PC-9 (cell line): ENCODE measurements at regions not wholly inside any gene's neighbourhood (a gene's known extent, or its start where the extent isn't known, plus 50 kb on each side); places are given as distances from the start of the nearest gene placed in this dataset.

Experiments
- BruUV-seq: library from RNA; stranded (reverse); fragments of 400-500 nt; replicated peaks from 2 replicates; lab custom pipeline; 2021; lab: Mats Ljungman, UMichigan
- CTCF ChIA-PET: fragments of 300-600 bp; sonication (Branson Sonifier 250); formaldehyde crosslinking; loops from one replicate; lab custom pipeline; 2022; ENCODE audit warnings: antibody characterized with exemption; lab: Charles Lee
- POLR2A ChIA-PET: fragments of 300-600 bp; sonication (Branson Sonifier 250); formaldehyde crosslinking; loops from one replicate; lab custom pipeline; 2022; ENCODE audit warnings: antibody characterized with exemption; ENCODE audit not compliant: unreplicated experiment; lab: Charles Lee
- DNase-seq, 2 experiments: peaks; one replicate each; pipeline versions ENCODE4 v3.0.0 to v3.0.0-alpha.2; 2015 to 2022; ENCODE audit warnings: mixed read lengths in 1 of 2
- H2AFZ ChIP-seq: fragments of 200-600 bp; sonication (generic); 2 replicates; pipeline ENCODE4 v1.8.1; 2017; ENCODE audit warnings: antibody characterized with exemption
- H3F3A ChIP-seq: fragments of 200-600 bp; sonication (generic); 2 replicates; pipeline ENCODE4 v1.8.1; 2017; ENCODE audit warnings: antibody characterized with exemption, mild to moderate bottlenecking, low read depth; ENCODE audit not compliant: insufficient read depth
- H3K27ac ChIP-seq: fragments of 200-600 bp; sonication (generic); 2 replicates; pipeline ENCODE4 v1.6.1; 2016; ENCODE audit warnings: mixed run types
- H3K27me3 ChIP-seq: fragments of 200-600 bp; sonication (generic); 2 replicates; pipeline ENCODE4 v1.6.1; 2016; ENCODE audit warnings: low read depth, mixed run types; ENCODE audit not compliant: insufficient read depth
- H3K36me3 ChIP-seq: fragments of 200-600 bp; sonication (generic); 2 replicates; pipeline ENCODE4 v1.6.1; 2016; ENCODE audit warnings: low read depth, mixed run types
- H3K4me1 ChIP-seq: fragments of 200-600 bp; sonication (generic); replicated peaks from 2 replicates; pipeline ENCODE4 v1.6.1; 2016; ENCODE audit warnings: mixed run types; ENCODE audit not compliant: insufficient read depth
- H3K4me2 ChIP-seq: fragments of 200-600 bp; sonication (generic); 2 replicates; pipeline ENCODE4 v1.6.1; 2017; ENCODE audit warnings: mixed run types
- H3K4me3 ChIP-seq: fragments of 200-600 bp; sonication (generic); 2 replicates; pipeline ENCODE4 v1.6.1; 2016; ENCODE audit warnings: mixed run types
- H3K79me2 ChIP-seq: fragments of 200-600 bp; sonication (generic); 2 replicates; pipeline ENCODE4 v1.6.1; 2017; ENCODE audit warnings: low read depth, mixed run types
- H3K9me2 ChIP-seq: fragments of 200-600 bp; sonication (generic); 2 replicates; pipeline ENCODE4 v1.8.1; 2017; ENCODE audit warnings: mild to moderate bottlenecking; ENCODE audit not compliant: insufficient read depth
- H3K9me3 ChIP-seq: fragments of 200-600 bp; sonication (generic); 2 replicates; pipeline ENCODE4 v1.8.1; 2016; ENCODE audit warnings: low read depth; ENCODE audit not compliant: insufficient read depth
- H4K20me1 ChIP-seq: fragments of 200-600 bp; sonication (generic); 2 replicates; pipeline ENCODE4 v1.8.1; 2017; ENCODE audit not compliant: insufficient read depth
- EZH2 ChIP-seq: fragments of 200-600 bp; sonication (generic); IDR thresholded peaks from 2 replicates; pipeline ENCODE4 v1.8.0; 2017; ENCODE audit warnings: antibody characterized with exemption, low read depth
- intact Hi-C: fragments of 100-400 bp; cut with micrococcal nuclease; formaldehyde crosslinking; loops from one replicate; pipeline ENCODE4 v1.10.0; 2022; ENCODE audit not compliant: unreplicated experiment
- TF ChIP-seq, protein P1 (sequence below): fragments of 200-600 bp; sonication (generic); conservative IDR thresholded peaks from 2 replicates; pipeline ENCODE4 v1.6.1; 2017; ENCODE audit warnings: mixed run types, antibody characterized with exemption, mild to moderate bottlenecking, moderate library complexity

DNA sequence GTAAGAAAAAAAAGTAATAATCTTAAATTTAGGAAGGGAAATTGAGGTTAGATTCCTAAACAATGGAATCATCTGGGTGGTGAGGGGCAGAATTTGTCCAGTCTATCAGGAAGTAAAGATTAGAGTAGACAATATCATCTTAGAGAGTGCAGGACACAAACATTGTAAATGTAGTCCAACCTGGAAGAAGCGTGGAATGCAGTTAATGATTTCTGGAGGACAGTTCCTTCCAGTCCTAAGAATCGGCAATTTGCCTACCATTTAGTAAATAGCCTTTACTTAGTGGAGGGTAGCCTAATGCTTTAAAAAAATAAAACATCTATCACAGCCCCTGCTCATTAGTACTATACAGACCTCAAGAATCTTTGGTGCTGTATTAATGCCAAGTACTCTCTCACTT is 147.5 kb upstream of the TTC29 start:
- intact Hi-C loops: loop anchor here (5.0 to 10.0 kb wide), 3 partner anchors 148 to 1481 kb away; partner anchors contain the start of gene TTC29
- POLR2A ChIA-PET: no interaction called here
- Histone ChIP-seq H3K4me2 (no peak overlapping the region), H3K36me3 (no peaks in the 10 kb centered on the region), H3K27me3 (no peaks in the 10 kb centered on the region), H3K79me2 (no peaks in the 10 kb centered on the region), H4K20me1 (no peaks in the 10 kb centered on the region), H3K27ac (no peak overlapping the region), H3K9me2 (no peaks in the 10 kb centered on the region), H3K9me3 (no peaks in the 10 kb centered on the region), H3F3A (no peaks in the 10 kb centered on the region), H3K4me3 (no peak overlapping the region), H2AFZ (no peak overlapping the region), H3K4me1 (no peaks in the 10 kb centered on the region)
- DNase-seq: no peak
- TF ChIP-seq EZH2: no peak
- TF ChIP-seq, protein P1, sequence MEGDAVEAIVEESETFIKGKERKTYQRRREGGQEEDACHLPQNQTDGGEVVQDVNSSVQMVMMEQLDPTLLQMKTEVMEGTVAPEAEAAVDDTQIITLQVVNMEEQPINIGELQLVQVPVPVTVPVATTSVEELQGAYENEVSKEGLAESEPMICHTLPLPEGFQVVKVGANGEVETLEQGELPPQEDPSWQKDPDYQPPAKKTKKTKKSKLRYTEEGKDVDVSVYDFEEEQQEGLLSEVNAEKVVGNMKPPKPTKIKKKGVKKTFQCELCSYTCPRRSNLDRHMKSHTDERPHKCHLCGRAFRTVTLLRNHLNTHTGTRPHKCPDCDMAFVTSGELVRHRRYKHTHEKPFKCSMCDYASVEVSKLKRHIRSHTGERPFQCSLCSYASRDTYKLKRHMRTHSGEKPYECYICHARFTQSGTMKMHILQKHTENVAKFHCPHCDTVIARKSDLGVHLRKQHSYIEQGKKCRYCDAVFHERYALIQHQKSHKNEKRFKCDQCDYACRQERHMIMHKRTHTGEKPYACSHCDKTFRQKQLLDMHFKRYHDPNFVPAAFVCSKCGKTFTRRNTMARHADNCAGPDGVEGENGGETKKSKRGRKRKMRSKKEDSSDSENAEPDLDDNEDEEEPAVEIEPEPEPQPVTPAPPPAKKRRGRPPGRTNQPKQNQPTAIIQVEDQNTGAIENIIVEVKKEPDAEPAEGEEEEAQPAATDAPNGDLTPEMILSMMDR: no peak
- no TSS peak for BruUV-seq
- CTCF ChIA-PET: no interaction called here

DNA sequence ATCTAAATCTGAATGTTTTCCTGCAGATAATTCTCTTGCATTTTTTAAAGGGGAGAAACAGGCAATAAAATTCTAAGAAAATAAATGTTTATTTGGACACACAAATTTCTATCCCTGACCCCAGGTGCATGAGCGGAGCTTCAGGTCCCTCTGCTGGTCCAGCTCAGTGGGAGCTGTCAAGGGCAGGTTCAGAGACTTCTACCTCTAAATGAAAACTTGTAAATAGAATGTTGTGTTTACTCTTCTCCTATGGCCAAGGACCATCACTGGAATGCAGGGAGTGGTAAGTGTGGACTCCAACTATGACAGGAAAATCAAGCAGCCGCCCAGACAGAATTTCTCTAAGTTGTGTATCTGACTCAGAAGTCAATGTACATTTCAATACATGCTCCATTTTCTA is 148.6 kb upstream of the TTC29 start:
- POLR2A ChIA-PET: no interaction called here
- CTCF ChIA-PET: interaction anchor here (0.8 kb wide), 1 partner anchor 75 kb away, joined by 3 read pairs; no protein-coding TSS in a partner anchor
- TF ChIP-seq, protein P1: 0 out of 2 replicates have a peak, but pooled peaks have one; percentile 19
- no peak for TF ChIP-seq EZH2
- no peaks in the 10 kb centered on the region for H3K27me3 ChIP-seq
- no peaks in the 10 kb centered on the region for H3K9me2 ChIP-seq
- H3K79me2 ChIP-seq: no peaks in the 10 kb centered on the region
- H3K36me3 ChIP-seq: no peaks in the 10 kb centered on the region
- no peak overlapping the region for H3K27ac ChIP-seq
- H4K20me1 ChIP-seq: no peaks in the 10 kb centered on the region
- no peak for DNase-seq
- no TSS peak for BruUV-seq
- no peak overlapping the region for H3K4me3 ChIP-seq
- H3F3A ChIP-seq: no peaks in the 10 kb centered on the region
- no peaks in the 10 kb centered on the region for H3K4me1 ChIP-seq
- no peak overlapping the region for H3K4me2 ChIP-seq
- no peak overlapping the region for H2AFZ ChIP-seq
- no peaks in the 10 kb centered on the region for H3K9me3 ChIP-seq
- intact Hi-C loops: loop anchor here (5.0 to 10.0 kb wide), 3 partner anchors 149 to 1482 kb away; partner anchors contain the start of gene TTC29

DNA sequence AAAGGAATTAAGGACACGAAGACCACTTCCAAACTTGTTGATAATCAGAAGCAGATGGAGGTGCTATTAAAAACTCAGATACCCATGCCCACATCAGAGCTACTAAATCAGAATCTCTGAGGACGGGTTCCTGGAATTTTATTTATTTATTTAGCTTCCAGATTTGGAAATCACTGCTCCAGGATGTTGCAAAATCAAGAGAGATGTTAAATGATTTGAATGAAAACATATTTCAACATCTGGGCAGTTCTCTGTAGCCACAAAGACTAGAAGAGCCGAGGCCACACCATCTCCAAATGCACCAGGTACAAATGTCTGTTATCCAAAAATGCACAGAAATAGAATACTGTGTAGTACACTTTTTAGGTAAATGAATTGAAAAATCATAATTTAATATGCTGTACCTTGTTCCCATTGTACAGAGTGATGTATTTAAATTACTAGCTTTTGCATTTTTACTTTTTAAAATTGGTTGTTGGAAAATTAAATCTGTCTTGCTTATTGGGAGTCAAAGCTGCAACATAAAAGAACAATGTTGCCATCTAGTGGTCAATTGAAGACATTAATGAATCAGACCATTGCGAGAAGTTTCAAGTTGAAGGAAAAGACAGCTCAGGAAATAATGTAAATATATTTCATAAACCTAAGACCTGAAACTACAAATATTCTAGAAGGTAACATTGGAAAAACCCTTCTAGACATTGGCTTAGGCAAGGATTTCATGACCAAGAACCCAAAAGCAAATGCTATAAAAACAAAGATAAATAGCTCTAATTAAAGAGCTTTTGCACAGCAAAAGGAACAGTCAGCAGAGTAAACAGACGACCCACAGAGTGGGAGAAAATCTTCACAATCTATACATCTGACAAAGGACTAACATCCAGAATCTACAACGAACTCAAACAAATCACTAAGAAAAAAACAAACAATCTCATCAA is 151.3 kb upstream of the TTC29 start:
- CTCF ChIA-PET: interaction anchor here (0.7 to 1.8 kb wide), 7 partner anchors 12 to 857 kb away, joined by 3 to 25 read pairs (median 3); no protein-coding TSS in a partner anchor
- H3K27me3 ChIP-seq: no peaks in the 10 kb centered on the region
- no peak overlapping the region for H3K4me3 ChIP-seq
- H3K9me2 ChIP-seq: no peaks in the 10 kb centered on the region
- DNase-seq: peak in 1 of 2 experiments; percentile 36
- no peaks in the 10 kb centered on the region for H4K20me1 ChIP-seq
- intact Hi-C loops: loop anchor here (1.0 to 10.0 kb wide), 6 partner anchors 78 to 770 kb away; partner anchors contain the start of gene TTC29
- no peaks in the 10 kb centered on the region for H3K9me3 ChIP-seq
- no peaks in the 10 kb centered on the region for H3K36me3 ChIP-seq
- no peak overlapping the region for H3K27ac ChIP-seq
- H3K4me2 ChIP-seq: no peak overlapping the region
- TF ChIP-seq EZH2: no peak
- TF ChIP-seq, protein P1: peak; percentile 78
- no TSS peak for BruUV-seq
- no peaks in the 10 kb centered on the region for H3F3A ChIP-seq
- no peaks in the 10 kb centered on the region for H3K79me2 ChIP-seq
- H2AFZ ChIP-seq: no peak overlapping the region
- POLR2A ChIA-PET: no interaction called here
- no peaks in the 10 kb centered on the region for H3K4me1 ChIP-seq
